Thoracic aorta (tissue), 2 donors: ENCODE measurements at regions not wholly inside any gene's neighbourhood (a gene's known extent, or its start where the extent isn't known, plus 50 kb on each side); places are given as distances from the start of the nearest gene placed in this dataset.
A peak's percentile ranks its signal among the peaks of the same experiment; 100 is the strongest.

Experiments used
- ATAC-seq: fragments of 150-250 bp; one replicate; pipeline ENCODE4 v1.8.0; 2017; ENCODE audit warnings: low read depth; ENCODE audit not compliant: insufficient number of reproducible peaks, low FRiP score
- DNase-seq: peaks from one replicate; pipeline ENCODE4 v3.0.0-alpha.2; 2020; ENCODE audit warnings: low spot score
- H3K27ac ChIP-seq, 2 donors: fragments of 200-600 bp; sonication (generic); 1 replicate in 1 of 2; 2 replicates in 1 of 2; pipeline ENCODE4 v1.5.1; 2016; ENCODE audit warnings: mild to moderate bottlenecking in 2 of 2, moderate library complexity in 2 of 2
- H3K27me3 ChIP-seq: fragments of 200-600 bp; sonication (generic); replicated peaks from 2 replicates; pipeline ENCODE4 v1.6.0; 2016; ENCODE audit warnings: mild to moderate bottlenecking; ENCODE audit not compliant: insufficient read depth
- H3K36me3 ChIP-seq: fragments of 200-600 bp; sonication (generic); one replicate; pipeline ENCODE4 v1.5.1; 2016
- H3K4me1 ChIP-seq, 2 donors: fragments of 200-600 bp; sonication (generic); 1 replicate in 1 of 2; 2 replicates in 1 of 2; pipeline versions ENCODE4 v1.5.1 to v1.6.0; 2016; ENCODE audit warnings: low read depth in 2 of 2, mild to moderate bottlenecking in 1 of 2; ENCODE audit not compliant: control insufficient read depth in 1 of 2
- H3K4me3 ChIP-seq: fragments of 200-600 bp; sonication (generic); 2 replicates; pipeline ENCODE4 v1.5.1; 2016; ENCODE audit warnings: mild to moderate bottlenecking
- H3K9me3 ChIP-seq: fragments of 200-600 bp; sonication (generic); 2 replicates; pipeline ENCODE4 v1.5.1; 2016
- CTCF ChIP-seq: fragments of 200-600 bp; sonication (generic); IDR thresholded peaks from one replicate; pipeline ENCODE4 v1.5.1; 2019; ENCODE audit warnings: antibody characterized with exemption

GRCh38 chr9:75213765-75214164, 125.5 kb downstream of the OSTF1 start:
- TF ChIP-seq CTCF = no peak
- Histone ChIP-seq H3K27me3 (no peaks in the 10 kb centered on the region), H3K4me3 (no peak overlapping the region), H3K36me3 (no peaks in the 10 kb centered on the region), H3K27ac (no peak overlapping the region), H3K4me1 (no peaks in the 10 kb centered on the region), H3K9me3 (no peaks in the 10 kb centered on the region)
- no peak for ATAC-seq
- DNase-seq = no peak

- TF ChIP-seq CTCF = no peak
- Histone ChIP-seq H3K4me1 (peaks cover 17 to 35% of the 10 kb centered on the region in 2 donors), H3K27ac (no peak overlapping the region), H3K9me3 (peaks cover 6% of the 10 kb centered on the region), H3K4me3 (no peak overlapping the region), H3K27me3 (no peaks in the 10 kb centered on the region), H3K36me3 (no peaks in the 10 kb centered on the region)
- DNase-seq (no peak), ATAC-seq (no peak)
Observed at GRCh38 chr9:75226403-75227139, 138.3 kb downstream of the OSTF1 start.

GRCh38 chr9:75228893-75229292, 140.6 kb downstream of the OSTF1 start:
- Histone ChIP-seq H3K27ac (peak overlapping the region; percentile 85 to 91), H3K4me1 (peaks cover 17 to 40% of the 10 kb centered on the region in 2 donors), H3K36me3 (no peaks in the 10 kb centered on the region), H3K4me3 (no peak overlapping the region), H3K9me3 (peaks cover 6% of the 10 kb centered on the region), H3K27me3 (no peaks in the 10 kb centered on the region)
- ATAC-seq (no peak), DNase-seq (no peak)
- no peak for TF ChIP-seq CTCF

- Histone ChIP-seq H3K36me3 (no peaks in the 10 kb centered on the region), H3K27ac (peak overlapping the region; percentile 85 to 91), H3K4me3 (no peak overlapping the region), H3K9me3 (peaks cover 6% of the 10 kb centered on the region), H3K27me3 (no peaks in the 10 kb centered on the region), H3K4me1 (peaks cover 17 to 40% of the 10 kb centered on the region in 2 donors)
- DNase-seq (peak; percentile 43), ATAC-seq (peak; percentile 94)
- TF ChIP-seq CTCF = no peak
Observed at GRCh38 chr9:75229605-75230332, 141.5 kb downstream of the OSTF1 start.

GRCh38 chr9:75230469-75230868, 142.2 kb downstream of the OSTF1 start:
- Histone ChIP-seq H3K4me3 (no peak overlapping the region), H3K4me1 (peaks cover 17 to 40% of the 10 kb centered on the region in 2 donors), H3K27me3 (no peaks in the 10 kb centered on the region), H3K27ac (peak overlapping the region; percentile 85 to 91), H3K9me3 (peaks cover 6% of the 10 kb centered on the region), H3K36me3 (no peaks in the 10 kb centered on the region)
- DNase-seq = no peak
- no peak for ATAC-seq
- TF ChIP-seq CTCF = no peak
